Suprapubic skin (tissue), 4 donors: ENCODE measurements at regions not wholly inside any gene's neighbourhood (a gene's known extent, or its start where the extent isn't known, plus 50 kb on each side); places are given as distances from the start of the nearest gene placed in this dataset.
A peak's percentile ranks its signal among the peaks of the same experiment; 100 is the strongest.

Experiments
- DNase-seq, 2 donors: peaks; one replicate each; pipeline ENCODE4 v3.0.0-alpha.2; 2019; ENCODE audit warnings: low spot score in 2 of 2
- H3K27ac ChIP-seq: fragments of 200-600 bp; sonication (generic); one replicate; pipeline ENCODE4 v1.5.1; 2019
- H3K27me3 ChIP-seq: fragments of 200-600 bp; sonication (generic); one replicate; pipeline ENCODE4 v1.5.1; 2019
- H3K36me3 ChIP-seq: fragments of 200-600 bp; sonication (generic); one replicate; pipeline ENCODE4 v1.5.1; 2019
- H3K4me1 ChIP-seq: fragments of 200-600 bp; sonication (generic); one replicate; pipeline ENCODE4 v1.5.1; 2019
- H3K4me3 ChIP-seq: fragments of 200-600 bp; sonication (generic); one replicate; pipeline ENCODE4 v1.5.1; 2019; ENCODE audit warnings: mild to moderate bottlenecking
- H3K9me3 ChIP-seq: fragments of 200-600 bp; sonication (generic); one replicate; pipeline ENCODE4 v1.5.1; 2019
- CTCF ChIP-seq, 2 donors: fragments of 200-600 bp in 1 of 2; fragments of 450-650 bp in 1 of 2; sonication (generic) in 1 of 2; IDR thresholded peaks; one replicate each; pipeline ENCODE4 v1.5.1; 2016 to 2019; ENCODE audit warnings: antibody characterized with exemption in 2 of 2, mild to moderate bottlenecking in 1 of 2, moderate library complexity in 1 of 2
- EP300 ChIP-seq: sonication (generic); formaldehyde crosslinking; IDR thresholded peaks from one replicate; pipeline ENCODE4 v1.6.1; 2017; ENCODE audit warnings: antibody characterized with exemption
- POLR2A ChIP-seq, 2 donors: fragments of 450-650 bp; IDR thresholded peaks; one replicate each; pipeline ENCODE4 v1.6.1; 2017; ENCODE audit warnings: antibody characterized with exemption in 2 of 2, mild to moderate bottlenecking in 2 of 2, moderate library complexity in 2 of 2
- POLR2AphosphoS5 ChIP-seq, 3 donors: sonication (generic); formaldehyde crosslinking; IDR thresholded peaks; one replicate each; pipeline ENCODE4 v1.6.1; 2017; ENCODE audit warnings: antibody characterized with exemption in 3 of 3
- WGBS: methylation state at CpG from one replicate; pipeline ENCODE4 v1.1.5; 2018; 5-methylcytosine and 5-hydroxymethylcytosine counted together

- Histone ChIP-seq H3K27me3 (no peaks in the 10 kb centered on the region), H3K4me3 (no peak overlapping the region), H3K9me3 (no peaks in the 10 kb centered on the region), H3K36me3 (peaks cover 26% of the 10 kb centered on the region), H3K4me1 (no peaks in the 10 kb centered on the region), H3K27ac (no peak overlapping the region)
- no peak for TF ChIP-seq EP300
- no peak for TF ChIP-seq POLR2A (IDR thresholded peaks at IDR 0.05)
- TF ChIP-seq POLR2AphosphoS5 (IDR thresholded peaks at IDR 0.05) = no peak
- no peak for TF ChIP-seq CTCF (IDR thresholded peaks at IDR 0.05)
- 84% methylated on average over 7 of the region's 7 CpGs for whole genome bisulfite sequencing
- DNase-seq = peak in 1 of 2 donors; percentile 44
Measured at GRCh38 chr17:77503293-77503655, 362.5 kb downstream of the SEC14L1 start.

- Histone ChIP-seq H3K9me3 (no peaks in the 10 kb centered on the region), H3K4me3 (no peak overlapping the region), H3K36me3 (peaks cover 18% of the 10 kb centered on the region), H3K27ac (no peak overlapping the region), H3K27me3 (no peaks in the 10 kb centered on the region), H3K4me1 (no peaks in the 10 kb centered on the region)
- peak in 1 of 2 donors; percentile 29 for DNase-seq
- TF ChIP-seq EP300 (no peak), CTCF (IDR thresholded peaks at IDR 0.05) (no peak)
- WGBS = 75% methylated on average over 14 of the region's 18 CpGs
Measured at GRCh38 chr17:77503916-77504651, 363.3 kb downstream of the SEC14L1 start.

- Histone ChIP-seq H3K4me3 (no peak overlapping the region), H3K4me1 (no peaks in the 10 kb centered on the region), H3K36me3 (peaks cover 11% of the 10 kb centered on the region), H3K9me3 (no peaks in the 10 kb centered on the region), H3K27me3 (no peaks in the 10 kb centered on the region), H3K27ac (no peak overlapping the region)
- TF ChIP-seq POLR2AphosphoS5 (IDR thresholded peaks at IDR 0.05) (no peak), CTCF (IDR thresholded peaks at IDR 0.05) (no peak), POLR2A (IDR thresholded peaks at IDR 0.05) (no peak), EP300 (no peak)
- peak in 1 of 2 donors; percentile 11 for DNase-seq
- WGBS = 65% methylated on average over 8 of the region's 9 CpGs
Measured at GRCh38 chr17:77504652-77505155, 363.9 kb downstream of the SEC14L1 start.

GRCh38 chr17:77505181-77505639 is 364.4 kb downstream of the SEC14L1 start:
- Histone ChIP-seq H3K4me1 (no peaks in the 10 kb centered on the region), H3K36me3 (peaks cover 6% of the 10 kb centered on the region), H3K9me3 (no peaks in the 10 kb centered on the region), H3K27ac (no peak overlapping the region), H3K4me3 (no peak overlapping the region), H3K27me3 (no peaks in the 10 kb centered on the region)
- DNase-seq = peak in 1 of 2 donors; percentile 20
- WGBS = 91% methylated on average over 12 of the region's 12 CpGs
- TF ChIP-seq POLR2AphosphoS5 (IDR thresholded peaks at IDR 0.05) (no peak), EP300 (no peak), POLR2A (IDR thresholded peaks at IDR 0.05) (no peak)

- Histone ChIP-seq H3K27me3 (no peaks in the 10 kb centered on the region), H3K4me3 (no peak overlapping the region), H3K9me3 (no peaks in the 10 kb centered on the region), H3K4me1 (no peaks in the 10 kb centered on the region), H3K36me3 (no peaks in the 10 kb centered on the region), H3K27ac (no peak overlapping the region)
- TF ChIP-seq POLR2AphosphoS5 (IDR thresholded peaks at IDR 0.05) = no peak
- TF ChIP-seq EP300 = no peak
- DNase-seq = peak in 1 of 2 donors; percentile 53
- WGBS = 89% methylated on average over 26 of the region's 27 CpGs
Measured at GRCh38 chr17:77506371-77506991, 365.7 kb downstream of the SEC14L1 start.
